Choroid plexus epithelial cell (primary cell): ENCODE measurements at regions not wholly inside any gene's neighbourhood (a gene's known extent, or its start where the extent isn't known, plus 50 kb on each side); places are given as distances from the start of the nearest gene placed in this dataset.
A peak's percentile ranks its signal among the peaks of the same experiment; 100 is the strongest.
"Not testable (repeated sequence)": the region's sequence is repeated elsewhere in the genome, so short reads cannot be mapped to it uniquely, and the experiment has no call there.

ENCODE experiments used
- DNase-seq: peaks from one replicate; pipeline ENCODE4 v3.0.0-alpha.2; 2010; ENCODE audit warnings: low read depth
- H3K4me3 ChIP-seq: 2 replicates; pipeline ENCODE4 v1.5.1; 2011; ENCODE audit warnings: low read depth, mild to moderate bottlenecking, control low read depth, low read length, moderate library complexity
- TF ChIP-seq, protein P1 (sequence below): conservative IDR thresholded peaks from 2 replicates; pipeline ENCODE4 v1.5.1; 2011; ENCODE audit warnings: low read depth, mild to moderate bottlenecking, control low read depth, inconsistent platforms, low read length, moderate library complexity

DNA sequence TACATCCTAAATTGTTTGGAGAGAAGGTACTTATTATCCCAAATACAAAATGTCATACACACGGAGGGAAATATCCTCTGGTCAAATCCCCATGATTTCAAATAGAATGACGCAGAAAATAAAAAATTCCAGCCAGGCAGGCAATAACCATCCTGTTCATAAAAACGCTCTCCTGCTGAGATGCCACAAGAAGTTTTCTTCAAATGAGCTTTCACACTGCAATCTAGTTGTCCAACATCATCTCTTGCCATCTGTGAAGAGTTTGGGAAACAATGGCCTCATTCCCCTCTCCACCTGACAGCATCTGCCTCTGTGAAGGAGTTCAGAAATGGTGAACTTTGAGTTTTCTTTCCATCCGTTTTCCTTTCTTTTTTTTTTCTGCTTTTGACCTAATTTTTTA is 83.3 kb upstream of the SLC30A5 start:
- TF ChIP-seq, protein P1, sequence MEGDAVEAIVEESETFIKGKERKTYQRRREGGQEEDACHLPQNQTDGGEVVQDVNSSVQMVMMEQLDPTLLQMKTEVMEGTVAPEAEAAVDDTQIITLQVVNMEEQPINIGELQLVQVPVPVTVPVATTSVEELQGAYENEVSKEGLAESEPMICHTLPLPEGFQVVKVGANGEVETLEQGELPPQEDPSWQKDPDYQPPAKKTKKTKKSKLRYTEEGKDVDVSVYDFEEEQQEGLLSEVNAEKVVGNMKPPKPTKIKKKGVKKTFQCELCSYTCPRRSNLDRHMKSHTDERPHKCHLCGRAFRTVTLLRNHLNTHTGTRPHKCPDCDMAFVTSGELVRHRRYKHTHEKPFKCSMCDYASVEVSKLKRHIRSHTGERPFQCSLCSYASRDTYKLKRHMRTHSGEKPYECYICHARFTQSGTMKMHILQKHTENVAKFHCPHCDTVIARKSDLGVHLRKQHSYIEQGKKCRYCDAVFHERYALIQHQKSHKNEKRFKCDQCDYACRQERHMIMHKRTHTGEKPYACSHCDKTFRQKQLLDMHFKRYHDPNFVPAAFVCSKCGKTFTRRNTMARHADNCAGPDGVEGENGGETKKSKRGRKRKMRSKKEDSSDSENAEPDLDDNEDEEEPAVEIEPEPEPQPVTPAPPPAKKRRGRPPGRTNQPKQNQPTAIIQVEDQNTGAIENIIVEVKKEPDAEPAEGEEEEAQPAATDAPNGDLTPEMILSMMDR: no peak
- no peak overlapping the region for H3K4me3 ChIP-seq
- DNase-seq: no peak

DNA sequence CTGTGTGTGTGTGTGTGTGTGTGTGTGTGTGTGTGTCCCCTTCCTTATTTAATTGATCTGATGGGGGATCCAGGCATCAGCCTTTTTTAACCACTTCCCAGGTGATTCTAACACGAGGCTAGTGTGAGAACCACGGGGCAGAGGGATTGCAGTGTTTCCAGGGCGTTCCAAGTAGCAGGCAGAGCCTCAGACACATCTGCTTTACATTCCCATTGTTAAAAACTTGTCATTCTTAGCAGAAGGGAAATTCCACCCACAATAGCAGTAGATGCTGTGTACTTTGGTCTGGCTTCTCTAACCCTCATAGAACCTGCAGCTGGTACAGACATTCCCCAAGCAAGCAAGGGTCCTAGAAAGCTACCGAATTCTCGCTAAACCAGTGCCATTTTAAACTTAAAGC is 81.9 kb upstream of the SLC30A5 start:
- no peak overlapping the region for H3K4me3 ChIP-seq
- DNase-seq: no peak
- TF ChIP-seq, protein P1: no peak

- H3K4me3 ChIP-seq: no peak overlapping the region
- DNase-seq: no peak
- TF ChIP-seq, protein P1: no peak
These were observed 80.3 kb upstream of the SLC30A5 start for GRCh38 chr5:69013481-69013880.

DNA sequence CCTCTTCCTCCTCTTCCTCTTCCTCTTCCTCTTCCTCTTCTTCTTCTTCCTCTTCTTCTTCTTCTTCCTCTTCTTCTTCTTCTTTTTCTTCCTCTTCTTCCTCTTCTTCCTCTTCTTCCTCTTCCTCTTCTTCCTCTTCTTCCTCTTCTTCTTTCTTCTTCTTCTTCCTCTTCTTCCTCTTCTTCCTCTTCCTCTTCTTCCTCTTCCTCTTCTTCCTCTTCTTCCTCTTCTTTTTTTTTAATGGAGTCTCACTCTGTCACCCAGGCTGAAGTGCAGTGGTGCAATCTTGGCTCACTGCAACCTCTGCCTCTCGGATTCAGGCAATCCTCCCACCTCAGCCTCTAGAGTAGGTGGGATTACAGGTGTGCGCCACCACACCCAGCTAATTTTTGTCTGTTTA is 79.8 kb upstream of the SLC30A5 start:
- H3K4me3 ChIP-seq, DNase-seq: not testable (repeated sequence)

- DNase-seq: no peak
- H3K4me3 ChIP-seq: no peak overlapping the region
- TF ChIP-seq, protein P1: no peak
These were observed 74.0 kb upstream of the SLC30A5 start for GRCh38 chr5:69019668-69020375.

GRCh38 chr5:69024241-69024651 is 69.6 kb upstream of the SLC30A5 start:
- no peak overlapping the region for H3K4me3 ChIP-seq
- TF ChIP-seq, protein P1: peak; percentile 65
- peak; percentile 67 for DNase-seq

DNA sequence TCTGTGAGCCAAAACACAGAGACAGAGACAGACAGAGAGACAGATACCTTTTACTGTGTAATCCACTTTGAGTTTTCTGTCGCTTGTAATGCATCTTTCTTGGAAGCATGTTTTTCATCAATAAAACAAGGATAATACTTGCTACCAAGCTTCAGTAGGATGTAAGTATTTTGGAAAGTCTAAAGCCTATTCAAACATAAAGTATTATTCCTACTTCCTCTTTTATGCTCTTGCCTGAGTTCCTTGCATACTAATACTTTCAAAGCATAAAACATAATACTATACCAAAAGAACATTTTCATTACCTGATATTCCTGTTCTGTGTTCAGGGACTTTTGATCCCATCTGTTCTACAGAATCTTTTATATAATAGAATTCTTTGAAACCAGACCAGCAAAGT is 64.5 kb upstream of the SLC30A5 start:
- TF ChIP-seq, protein P1: no peak
- H3K4me3 ChIP-seq: no peak overlapping the region
- DNase-seq: no peak
